IMR-90 (cell line): ENCODE measurements at regions not wholly inside any gene's neighbourhood (a gene's known extent, or its start where the extent isn't known, plus 50 kb on each side); places are given as distances from the start of the nearest gene placed in this dataset.

Experiments used
- CTCF ChIP-seq: conservative IDR thresholded peaks from 2 replicates; pipeline ENCODE4 v1.5.1; 2012; ENCODE audit warnings: mild to moderate bottlenecking, low read depth, low read length, improper control_type of control experiment
- POLR2A ChIP-seq: IDR thresholded peaks from 2 replicates; pipeline ENCODE4 v1.6.1; 2012; ENCODE audit warnings: mild to moderate bottlenecking, low read depth, low read length

GRCh38 chr12:87231818-87232217, 797.4 kb downstream of the C12orf50 start:
- TF ChIP-seq CTCF: no peak
- TF ChIP-seq POLR2A: no peak
